Stimulated activated effector memory CD8-positive, alpha-beta T cell treated with anti-CD3 and anti-CD28 coated beads, Interleukin-12 subunit alpha, Interleukin-12 subunit beta, amount 100 ng/mL, for 72 hours (primary cell): ENCODE measurements at regions not wholly inside any gene's neighbourhood (a gene's known extent, or its start where the extent isn't known, plus 50 kb on each side); places are given as distances from the start of the nearest gene placed in this dataset.

Source experiments
- ATAC-seq: fragments of 150-1000 bp; cut with Tn5 transposase; 2 replicates; pipeline ENCODE4 v1.10.0; 2021
- DNase-seq, 2 donors: peaks; one replicate each; pipeline ENCODE4 v3.0.0; 2021 to 2022; ENCODE audit warnings: low spot score in 2 of 2
- H3K27ac Mint-ChIP-seq: one replicate; pipeline ENCODE4 v1.8.0; 2022; ENCODE audit warnings: mild to moderate bottlenecking, mixed read lengths
- H3K36me3 Mint-ChIP-seq: one replicate; pipeline ENCODE4 v1.8.0; 2022; ENCODE audit warnings: mild to moderate bottlenecking, mixed read lengths
- H3K4me1 Mint-ChIP-seq: one replicate; pipeline ENCODE4 v1.8.0; 2022; ENCODE audit warnings: mixed read lengths
- H3K4me3 Mint-ChIP-seq: one replicate; pipeline ENCODE4 v1.8.0; 2022; ENCODE audit warnings: mild to moderate bottlenecking, mixed read lengths
- H3K9me3 Mint-ChIP-seq: one replicate; pipeline ENCODE4 v1.8.0; 2022; ENCODE audit warnings: mixed read lengths

- H3K4me1 Mint-ChIP-seq, result no peaks in the 10 kb centered on the region
Measured at GRCh38 chr4:35695421-35695820, 548.9 kb downstream of the ARAP2 start.

GRCh38 chr4:35697210-35697736 is 547.0 kb downstream of the ARAP2 start:
- no peaks in the 10 kb centered on the region for H3K4me1 Mint-ChIP-seq
- no peak overlapping the region for H3K4me3 Mint-ChIP-seq
- no peak overlapping the region for H3K27ac Mint-ChIP-seq
- ATAC-seq, result no peak
- H3K36me3 Mint-ChIP-seq, result no peaks in the 10 kb centered on the region
- no peak for DNase-seq
- no peaks in the 10 kb centered on the region for H3K9me3 Mint-ChIP-seq

More at GRCh38 chr4:35695421-35695820, 548.9 kb downstream of the ARAP2 start:
- Mint-ChIP-seq H3K36me3 (no peaks in the 10 kb centered on the region), H3K9me3 (no peaks in the 10 kb centered on the region), H3K27ac (no peak overlapping the region), H3K4me3 (no peak overlapping the region)
- no peak for DNase-seq
- no peak for ATAC-seq

GRCh38 chr4:35700663-35701062 is 543.7 kb downstream of the ARAP2 start:
- H3K27ac Mint-ChIP-seq, result no peak overlapping the region
- no peaks in the 10 kb centered on the region for H3K36me3 Mint-ChIP-seq
- H3K4me1 Mint-ChIP-seq, result no peaks in the 10 kb centered on the region
- no peak for ATAC-seq
- H3K4me3 Mint-ChIP-seq, result no peak overlapping the region
- H3K9me3 Mint-ChIP-seq, result no peaks in the 10 kb centered on the region
- no peak for DNase-seq

GRCh38 chr4:35709080-35709479 is 535.2 kb downstream of the ARAP2 start:
- H3K27ac Mint-ChIP-seq, result no peak overlapping the region
- ATAC-seq, result no peak
- peaks cover 19% of the 10 kb centered on the region for H3K9me3 Mint-ChIP-seq
- H3K4me3 Mint-ChIP-seq, result no peak overlapping the region
- H3K36me3 Mint-ChIP-seq, result no peaks in the 10 kb centered on the region
- H3K4me1 Mint-ChIP-seq, result no peaks in the 10 kb centered on the region
- no peak for DNase-seq

GRCh38 chr4:35710343-35710742 is 534.0 kb downstream of the ARAP2 start:
- Mint-ChIP-seq H3K36me3 (no peaks in the 10 kb centered on the region), H3K27ac (no peak overlapping the region), H3K4me3 (no peak overlapping the region), H3K4me1 (no peaks in the 10 kb centered on the region), H3K9me3 (peaks cover 24% of the 10 kb centered on the region)
- ATAC-seq (no peak), DNase-seq (no peak)

GRCh38 chr4:35711127-35711526 is 533.2 kb downstream of the ARAP2 start:
- Mint-ChIP-seq H3K4me1 (no peaks in the 10 kb centered on the region), H3K9me3 (peaks cover 25% of the 10 kb centered on the region), H3K36me3 (no peaks in the 10 kb centered on the region), H3K27ac (no peak overlapping the region), H3K4me3 (no peak overlapping the region)
- DNase-seq, result no peak
- ATAC-seq, result no peak

- Mint-ChIP-seq H3K4me1 (no peaks in the 10 kb centered on the region), H3K27ac (no peak overlapping the region), H3K9me3 (no peaks in the 10 kb centered on the region), H3K4me3 (no peak overlapping the region), H3K36me3 (no peaks in the 10 kb centered on the region)
- DNase-seq, result no peak
- peak; percentile 72 for ATAC-seq
Measured at GRCh38 chr4:35723973-35724372, 520.3 kb downstream of the ARAP2 start.

GRCh38 chr4:35725131-35725530 is 519.2 kb downstream of the ARAP2 start:
- Mint-ChIP-seq H3K4me1 (no peaks in the 10 kb centered on the region), H3K9me3 (no peaks in the 10 kb centered on the region), H3K36me3 (no peaks in the 10 kb centered on the region), H3K27ac (no peak overlapping the region), H3K4me3 (no peak overlapping the region)
- DNase-seq (no peak), ATAC-seq (peak; percentile 36)

GRCh38 chr4:35730414-35730813 is 513.9 kb downstream of the ARAP2 start:
- no peaks in the 10 kb centered on the region for H3K36me3 Mint-ChIP-seq
- ATAC-seq (no peak), DNase-seq (no peak)
- H3K4me1 Mint-ChIP-seq, result no peaks in the 10 kb centered on the region
- H3K4me3 Mint-ChIP-seq, result no peak overlapping the region
- peaks cover 4% of the 10 kb centered on the region for H3K9me3 Mint-ChIP-seq
- no peak overlapping the region for H3K27ac Mint-ChIP-seq

GRCh38 chr4:35734381-35735098 is 509.8 kb downstream of the ARAP2 start:
- H3K4me1 Mint-ChIP-seq, result no peaks in the 10 kb centered on the region
- H3K27ac Mint-ChIP-seq, result no peak overlapping the region
- DNase-seq (no peak), ATAC-seq (no peak)
- H3K4me3 Mint-ChIP-seq, result no peak overlapping the region
- H3K36me3 Mint-ChIP-seq, result no peaks in the 10 kb centered on the region
- H3K9me3 Mint-ChIP-seq, result peaks cover 4% of the 10 kb centered on the region

GRCh38 chr4:35739308-35739707 is 505.0 kb downstream of the ARAP2 start:
- H3K9me3 Mint-ChIP-seq, result peaks cover 8% of the 10 kb centered on the region
- DNase-seq (no peak), ATAC-seq (peak; percentile 37)
- H3K4me3 Mint-ChIP-seq, result no peak overlapping the region
- H3K4me1 Mint-ChIP-seq, result no peaks in the 10 kb centered on the region
- H3K27ac Mint-ChIP-seq, result no peak overlapping the region
- no peaks in the 10 kb centered on the region for H3K36me3 Mint-ChIP-seq

GRCh38 chr4:35754047-35754446 is 490.3 kb downstream of the ARAP2 start:
- DNase-seq (no peak), ATAC-seq (no peak)
- Mint-ChIP-seq H3K36me3 (no peaks in the 10 kb centered on the region), H3K9me3 (peaks cover 4% of the 10 kb centered on the region), H3K4me1 (no peaks in the 10 kb centered on the region), H3K27ac (no peak overlapping the region), H3K4me3 (no peak overlapping the region)

GRCh38 chr4:35757836-35758235 is 486.5 kb downstream of the ARAP2 start:
- no peaks in the 10 kb centered on the region for H3K36me3 Mint-ChIP-seq
- no peak for DNase-seq
- no peak overlapping the region for H3K27ac Mint-ChIP-seq
- H3K9me3 Mint-ChIP-seq, result peaks cover 4% of the 10 kb centered on the region
- no peak overlapping the region for H3K4me3 Mint-ChIP-seq
- H3K4me1 Mint-ChIP-seq, result no peaks in the 10 kb centered on the region
- no peak for ATAC-seq

GRCh38 chr4:35760807-35761206 is 483.5 kb downstream of the ARAP2 start:
- H3K9me3 Mint-ChIP-seq, result peaks cover 4% of the 10 kb centered on the region
- H3K36me3 Mint-ChIP-seq, result no peaks in the 10 kb centered on the region
- no peak overlapping the region for H3K27ac Mint-ChIP-seq
- DNase-seq, result no peak
- H3K4me1 Mint-ChIP-seq, result no peaks in the 10 kb centered on the region
- ATAC-seq, result peak; percentile 19
- H3K4me3 Mint-ChIP-seq, result no peak overlapping the region

GRCh38 chr4:35771571-35771970 is 472.7 kb downstream of the ARAP2 start:
- Mint-ChIP-seq H3K4me1 (no peaks in the 10 kb centered on the region), H3K4me3 (no peak overlapping the region), H3K27ac (no peak overlapping the region), H3K36me3 (no peaks in the 10 kb centered on the region), H3K9me3 (no peaks in the 10 kb centered on the region)
- ATAC-seq (no peak), DNase-seq (no peak)

- DNase-seq (no peak), ATAC-seq (no peak)
- Mint-ChIP-seq H3K4me1 (no peaks in the 10 kb centered on the region), H3K9me3 (no peaks in the 10 kb centered on the region), H3K27ac (no peak overlapping the region), H3K4me3 (no peak overlapping the region), H3K36me3 (no peaks in the 10 kb centered on the region)
Measured at GRCh38 chr4:35772291-35772690, 472.0 kb downstream of the ARAP2 start.
